A204.1 (cell line): ENCODE measurements at regions not wholly inside any gene's neighbourhood (a gene's known extent, or its start where the extent isn't known, plus 50 kb on each side); places are given as distances from the start of the nearest gene placed in this dataset.
"Not testable (repeated sequence)": the region's sequence is repeated elsewhere in the genome, so short reads cannot be mapped to it uniquely, and the experiment has no call there.

ENCODE experiments used
- FAIRE-seq: peaks from 2 replicates; lab custom pipeline; 2012; peaks lifted over from hg19 to GRCh38; lab: Jason Lieb, UNC

DNA sequence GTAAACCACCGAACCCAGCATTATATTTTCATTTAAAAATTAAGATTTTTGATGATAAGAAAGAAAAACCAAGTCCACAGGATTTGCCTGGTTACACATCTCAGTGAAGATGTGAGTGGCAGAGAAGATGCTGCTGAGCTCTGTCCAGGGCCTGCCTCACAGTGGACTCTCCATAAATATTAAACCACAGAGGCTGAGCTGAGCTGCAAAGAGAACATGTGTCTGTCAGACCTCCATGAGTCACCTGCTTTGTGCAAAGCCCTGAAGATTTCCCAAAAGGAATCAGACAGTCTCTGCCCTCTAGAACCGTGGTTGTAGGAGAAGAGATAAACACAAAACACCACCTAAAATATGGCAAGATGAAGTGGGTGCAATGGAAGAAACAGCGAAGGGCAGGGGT, 127.2 kb upstream of the TSC22D1 start:
- FAIRE-seq: no peak

DNA sequence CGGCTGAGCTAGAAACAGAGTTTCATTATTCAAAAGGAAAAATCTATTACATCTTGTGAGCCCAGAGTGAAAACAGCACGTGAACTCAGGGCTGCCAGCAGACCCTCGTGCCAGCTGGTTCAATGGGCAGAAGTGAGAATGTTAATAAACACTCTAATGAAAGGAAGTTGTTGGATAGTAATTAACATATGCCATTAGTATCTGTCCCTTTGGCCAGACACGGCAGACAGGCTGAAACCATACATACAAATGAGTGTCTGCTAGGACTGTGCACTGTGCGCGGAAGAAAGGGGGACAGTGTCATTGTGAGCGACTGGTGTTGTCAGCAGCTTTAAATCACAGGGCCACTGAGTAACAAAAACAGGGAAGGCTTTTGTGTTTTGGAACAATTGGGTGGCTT, 121.9 kb upstream of the TSC22D1 start:
- FAIRE-seq: no peak

DNA sequence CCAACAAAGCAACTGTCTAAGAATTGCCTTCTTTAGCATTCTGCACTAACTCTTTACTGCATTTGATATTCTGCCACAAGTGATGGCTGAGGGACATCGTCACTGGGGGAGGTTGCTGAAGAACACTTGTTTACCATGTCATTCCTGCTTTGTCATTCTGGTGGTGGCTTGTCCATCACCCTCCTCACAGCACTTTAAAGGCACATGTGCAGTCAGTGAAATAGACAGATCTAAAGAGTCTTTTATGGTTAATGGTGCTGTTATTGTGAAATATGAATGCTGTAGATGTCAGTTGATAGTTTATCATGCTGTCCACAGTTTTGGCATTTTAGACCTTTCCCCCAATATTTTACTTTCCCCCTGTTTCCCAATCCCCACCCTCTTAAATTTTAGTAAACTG, 120.9 kb upstream of the TSC22D1 start:
- no peak for FAIRE-seq

DNA sequence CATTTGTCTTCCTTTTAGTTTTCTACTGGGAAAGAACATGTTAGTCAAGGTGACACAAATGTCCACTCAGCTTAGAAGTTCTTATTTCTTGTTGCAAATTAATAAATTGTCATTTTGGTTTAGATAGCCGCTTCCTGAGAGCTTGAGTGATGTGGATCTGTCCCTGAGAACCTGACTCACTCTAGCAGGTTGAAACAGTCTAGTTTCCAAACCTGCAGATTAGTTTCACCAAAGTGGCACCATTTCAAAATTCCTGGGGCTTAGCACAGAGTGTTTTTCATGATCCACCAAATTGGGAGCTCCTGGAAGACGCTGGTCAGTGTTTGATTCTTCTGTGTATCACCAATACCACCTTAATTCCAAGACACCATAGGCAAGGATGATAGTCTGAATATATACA, 119.4 kb upstream of the TSC22D1 start:
- no peak for FAIRE-seq

DNA sequence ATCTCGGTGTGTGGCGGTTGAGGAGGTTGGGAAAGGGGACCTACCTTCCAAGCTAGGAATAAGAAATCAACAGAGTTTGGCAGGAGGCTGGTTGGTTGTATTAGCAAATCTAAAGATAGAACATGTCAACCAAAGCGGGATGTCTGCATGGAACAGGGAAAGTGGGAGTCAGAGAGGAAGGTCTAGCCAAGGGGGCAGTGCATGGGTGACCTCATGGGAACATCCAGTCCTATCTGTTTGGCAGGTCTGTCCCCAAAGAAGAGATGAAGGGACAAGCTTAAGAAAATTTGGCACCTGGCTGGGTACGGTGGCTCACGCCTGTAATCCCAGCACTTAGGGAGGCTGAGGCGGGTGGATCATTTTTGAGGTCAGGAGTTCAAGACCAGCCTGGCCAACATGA, 118.7 kb upstream of the TSC22D1 start:
- FAIRE-seq: no peak

DNA sequence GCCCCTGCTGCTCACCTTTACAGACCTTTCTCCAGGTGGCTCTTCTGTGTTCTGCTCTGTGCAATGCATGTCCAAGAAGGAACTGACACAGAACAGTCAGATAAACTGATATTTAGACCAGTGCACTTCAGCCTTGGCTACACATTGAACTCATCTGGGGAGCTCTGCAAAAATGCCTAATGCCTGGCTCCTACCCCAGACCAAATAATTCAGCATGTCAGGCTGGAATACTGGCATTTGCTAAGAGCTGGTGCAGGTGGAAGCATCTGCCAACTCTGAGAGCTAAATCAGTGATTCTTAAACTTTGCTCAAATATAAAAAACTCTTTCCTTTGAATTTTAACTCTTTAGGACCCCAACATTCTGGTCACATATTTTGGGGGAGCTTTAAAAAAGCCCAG, 118.2 kb upstream of the TSC22D1 start:
- no peak for FAIRE-seq

DNA sequence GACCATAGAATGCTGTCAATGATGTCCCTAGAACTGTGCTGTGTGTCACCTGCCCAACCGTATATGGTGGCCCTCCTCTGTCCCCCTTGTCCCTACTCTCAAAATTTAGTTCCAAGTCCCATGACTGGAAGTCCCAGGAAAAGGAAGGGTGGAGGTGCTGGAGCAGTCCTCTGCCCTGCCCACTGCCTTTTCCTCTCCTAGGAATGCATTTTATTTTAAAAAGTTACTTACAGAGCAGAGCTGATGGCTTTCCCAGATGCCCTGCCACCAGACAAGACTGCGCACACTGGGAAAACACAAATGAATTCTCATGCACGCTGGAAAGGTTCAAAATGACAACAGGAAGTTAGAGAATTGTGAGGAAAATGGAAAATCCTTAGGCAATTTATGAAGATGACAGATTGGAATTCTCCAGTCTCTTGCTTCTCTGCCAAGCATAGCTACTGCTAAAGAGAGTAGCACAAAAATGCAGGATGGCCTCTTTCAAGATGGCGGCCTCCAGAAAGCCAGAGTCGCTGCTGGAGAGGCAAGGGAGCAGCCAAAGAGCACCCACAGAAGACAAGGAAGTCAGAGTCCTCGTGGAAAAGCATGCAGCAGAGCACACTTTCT, 117.1 kb upstream of the TSC22D1 start:
- FAIRE-seq: no peak

DNA sequence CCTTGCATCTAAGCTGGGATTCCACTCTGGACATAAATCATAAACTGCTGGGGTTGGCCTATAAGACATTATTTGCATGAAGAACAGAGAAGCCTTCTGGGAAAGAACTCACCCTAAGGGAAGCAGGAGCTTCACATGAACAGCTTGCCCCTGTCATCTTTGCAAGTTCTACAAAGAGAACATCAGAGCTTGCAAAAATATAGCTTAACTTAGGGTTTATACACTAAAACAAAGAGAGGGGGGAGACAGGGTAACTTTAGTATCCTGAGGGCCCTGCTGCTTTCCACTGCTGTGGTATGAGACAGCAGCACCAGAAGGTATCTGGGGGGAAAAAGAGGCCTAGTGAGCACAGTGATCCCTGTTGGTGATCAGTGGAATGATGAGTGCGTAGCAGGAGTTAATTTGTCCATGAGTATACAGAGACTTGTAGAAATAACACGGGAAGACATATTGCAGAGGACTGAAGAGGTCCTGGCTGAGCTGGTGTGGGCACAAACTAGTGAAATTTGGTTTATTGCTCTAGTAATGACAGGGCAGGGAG, 116.1 kb upstream of the TSC22D1 start:
- no peak for FAIRE-seq

DNA sequence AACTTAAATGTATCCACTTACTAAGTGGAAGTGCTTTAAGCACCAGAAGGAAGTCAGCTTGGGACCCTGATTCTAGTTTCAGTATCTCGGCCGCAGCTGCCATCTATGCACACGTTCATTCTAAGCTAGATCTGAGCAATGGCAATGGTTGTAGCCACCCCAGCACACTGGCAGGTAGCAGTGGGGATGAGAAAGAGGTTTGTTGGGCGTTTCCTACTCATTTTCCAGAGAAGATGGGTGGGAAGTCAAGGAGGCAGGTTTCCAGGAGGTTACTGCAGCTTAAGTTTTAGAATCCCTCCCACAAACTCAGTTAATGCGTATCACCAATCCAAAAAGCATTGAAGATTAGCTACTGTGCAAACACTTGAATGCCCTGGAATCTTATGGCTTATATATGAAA, 114.2 kb upstream of the TSC22D1 start:
- FAIRE-seq: no peak

DNA sequence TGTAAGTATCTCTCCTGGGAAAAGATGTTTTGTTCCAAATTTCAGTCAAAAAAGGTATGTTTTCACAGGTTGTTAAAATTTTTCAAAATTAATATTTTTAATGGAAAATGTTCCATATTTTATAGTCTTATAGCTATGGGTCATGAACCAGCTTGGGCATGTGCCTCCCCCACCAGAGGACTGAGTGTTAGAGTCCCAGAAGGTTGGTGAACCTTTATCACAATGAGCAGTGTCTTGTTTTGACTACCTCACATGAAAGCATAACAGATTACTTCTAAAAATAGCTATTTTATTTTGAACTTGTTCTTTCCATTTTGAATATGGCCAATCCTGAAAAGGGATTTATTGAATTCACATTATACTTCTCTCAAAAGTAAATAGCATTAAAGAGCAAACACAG, 112.5 kb upstream of the TSC22D1 start:
- FAIRE-seq: no peak

DNA sequence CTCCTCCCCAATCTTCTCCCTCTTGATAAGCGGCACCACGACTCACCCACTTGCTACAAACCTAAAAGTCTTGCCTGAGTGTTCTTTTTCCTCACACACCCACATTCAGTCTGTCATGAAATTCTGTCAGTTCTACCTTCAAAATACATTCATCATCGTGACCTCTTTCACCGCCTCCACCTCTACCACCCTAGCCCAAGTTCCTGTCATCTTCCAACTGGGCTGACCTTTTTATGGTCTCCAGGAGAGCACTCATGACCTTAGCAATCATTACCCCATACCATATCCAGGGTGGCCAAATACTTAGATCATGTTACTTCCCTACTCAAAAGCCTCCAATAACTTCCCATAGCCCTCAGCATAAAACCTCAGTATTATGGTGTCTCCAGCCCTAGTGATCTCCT, 110.4 kb upstream of the TSC22D1 start:
- no peak for FAIRE-seq

DNA sequence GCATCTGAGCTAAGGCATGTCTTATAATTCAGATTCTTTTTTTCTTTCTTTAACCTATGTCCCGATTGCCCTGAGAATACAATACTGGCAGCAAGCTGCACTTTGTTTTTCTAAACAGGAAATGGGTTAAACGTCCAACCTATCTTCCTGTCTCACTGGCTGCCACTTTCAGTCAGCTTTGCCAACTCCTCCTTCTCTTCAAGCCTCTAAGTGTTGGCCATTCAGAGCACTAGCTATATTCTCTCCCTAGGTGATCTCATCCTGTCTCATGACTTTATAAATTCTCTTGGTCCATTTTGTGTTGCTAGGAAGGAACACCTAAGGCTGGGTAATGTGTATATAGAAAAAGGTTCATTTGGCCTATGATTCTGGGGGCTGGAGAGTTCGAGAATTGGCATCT, 109.5 kb upstream of the TSC22D1 start:
- FAIRE-seq: no peak

DNA sequence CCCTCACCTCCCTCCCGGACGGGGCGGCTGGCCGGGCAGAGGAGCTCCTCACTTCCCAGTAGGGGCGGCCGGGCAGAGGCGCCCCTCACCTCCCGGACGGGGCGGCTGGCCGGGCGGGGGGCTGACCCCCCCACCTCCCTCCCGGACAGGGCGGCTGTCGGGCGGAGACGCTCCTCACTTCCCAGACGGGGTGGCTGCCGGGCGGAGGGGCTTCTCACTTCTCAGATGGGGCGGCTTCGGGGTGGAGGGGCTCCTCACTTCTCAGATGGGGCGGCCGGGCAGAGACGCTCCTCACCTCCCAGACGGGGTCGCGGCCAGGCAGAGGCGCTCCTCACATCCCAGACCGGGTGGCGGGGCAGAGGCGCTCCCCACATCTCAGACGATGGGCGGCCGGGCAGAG, 106.3 kb upstream of the TSC22D1 start:
- not testable (repeated sequence) for FAIRE-seq

DNA sequence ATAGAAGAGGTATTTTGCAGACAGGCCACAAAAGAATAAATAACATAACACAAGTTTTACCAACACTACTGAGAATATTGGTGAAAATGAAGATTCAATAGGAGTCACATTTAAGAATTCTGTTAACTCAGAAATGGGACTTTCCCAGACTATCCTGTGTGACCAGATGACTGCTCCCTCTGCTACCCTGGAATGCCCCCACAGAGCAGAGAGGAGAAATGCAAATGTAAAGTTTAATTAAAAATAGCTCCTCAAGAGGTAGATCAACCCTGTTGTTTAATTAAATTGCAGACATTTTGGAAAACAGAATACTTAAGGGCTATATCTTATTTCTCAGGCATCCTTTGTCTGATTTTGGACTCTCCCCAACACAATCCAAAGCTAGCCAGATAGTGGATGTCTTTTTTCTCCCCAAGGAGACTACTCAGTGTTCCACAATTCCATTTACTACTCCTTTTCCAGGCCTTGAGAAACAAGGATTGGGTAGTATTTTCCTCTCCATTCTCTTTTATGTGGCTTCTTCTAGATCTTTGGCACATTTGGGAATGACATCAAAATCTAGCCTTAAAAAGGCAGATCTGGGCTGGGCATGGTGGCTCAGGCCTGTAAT, 104.7 kb upstream of the TSC22D1 start:
- FAIRE-seq: no peak

DNA sequence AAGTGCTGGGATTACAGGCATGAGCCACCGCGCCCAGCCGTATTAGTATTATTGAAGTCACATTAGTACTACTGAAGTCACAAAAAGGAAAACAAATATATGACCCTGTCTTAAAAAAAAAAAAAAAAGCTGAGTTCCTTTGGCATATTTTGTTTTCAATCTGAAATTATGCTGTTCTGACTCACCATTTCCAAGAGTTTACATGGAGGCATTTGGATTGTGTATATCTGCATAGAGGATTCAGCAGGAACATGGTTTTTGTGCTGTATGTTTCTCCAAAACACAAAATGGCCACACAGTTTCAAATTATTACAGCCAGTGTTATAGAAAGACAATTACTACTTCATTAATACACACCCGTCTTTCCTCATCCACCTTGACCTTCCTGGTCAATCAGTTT, 103.5 kb upstream of the TSC22D1 start:
- no peak for FAIRE-seq

DNA sequence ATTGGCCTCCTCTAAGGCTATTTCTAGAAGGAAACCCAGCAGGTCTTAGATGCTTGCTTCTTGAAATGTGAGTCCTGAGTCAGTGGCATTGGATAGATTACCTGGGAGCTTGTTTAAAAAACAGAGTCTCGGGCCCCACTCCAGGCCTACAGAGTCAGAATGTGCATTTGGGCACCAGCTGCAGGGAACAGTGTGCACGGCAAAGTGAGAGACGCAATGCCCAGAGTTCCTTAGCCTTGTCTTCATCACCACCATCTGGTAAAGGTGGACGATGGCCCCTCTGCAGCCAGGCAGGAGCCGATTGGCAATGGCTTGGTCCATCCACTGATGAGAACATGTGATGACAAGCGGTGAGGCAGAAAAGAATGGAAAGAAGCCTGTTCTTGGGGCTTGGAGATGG, 102.1 kb upstream of the TSC22D1 start:
- no peak for FAIRE-seq

DNA sequence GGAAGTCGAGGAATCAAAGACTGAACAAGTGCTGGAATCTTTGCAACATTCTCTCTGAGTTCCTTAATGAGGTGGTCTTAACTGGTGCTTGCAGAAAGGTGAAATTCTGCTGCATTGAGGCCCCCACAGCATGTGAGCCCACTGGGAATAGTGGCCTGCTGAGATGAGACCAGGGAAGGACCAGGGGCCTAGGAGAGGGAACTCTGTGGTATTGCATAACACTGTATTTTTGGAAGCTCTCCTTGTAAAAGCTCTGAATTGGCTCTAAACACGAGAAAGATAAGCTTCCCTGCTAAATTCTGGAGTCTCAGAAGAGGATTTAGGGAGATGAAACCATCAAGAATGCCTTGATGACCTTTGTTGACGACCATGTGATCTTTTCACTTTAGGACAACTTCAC, 100.4 kb upstream of the TSC22D1 start:
- no peak for FAIRE-seq

DNA sequence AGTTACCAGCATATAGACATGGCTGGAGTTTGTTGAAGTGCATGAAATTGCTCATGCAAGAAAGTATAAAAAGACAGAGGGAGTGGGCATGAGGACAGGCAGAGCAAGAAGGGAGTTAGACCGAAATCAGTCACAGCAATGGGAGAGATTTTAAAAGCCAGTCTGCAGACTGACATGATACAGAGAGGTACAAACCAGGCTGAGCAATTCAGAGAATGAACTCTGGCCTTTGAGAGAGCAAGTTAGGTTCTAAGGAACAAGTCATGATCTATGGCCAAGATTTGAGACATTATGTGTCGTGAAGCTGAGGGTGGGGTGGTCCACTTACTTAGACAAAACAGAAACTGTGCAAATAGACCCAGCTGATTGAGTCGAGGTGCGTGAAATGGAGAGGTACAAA, 93.4 kb upstream of the TSC22D1 start:
- FAIRE-seq: no peak

DNA sequence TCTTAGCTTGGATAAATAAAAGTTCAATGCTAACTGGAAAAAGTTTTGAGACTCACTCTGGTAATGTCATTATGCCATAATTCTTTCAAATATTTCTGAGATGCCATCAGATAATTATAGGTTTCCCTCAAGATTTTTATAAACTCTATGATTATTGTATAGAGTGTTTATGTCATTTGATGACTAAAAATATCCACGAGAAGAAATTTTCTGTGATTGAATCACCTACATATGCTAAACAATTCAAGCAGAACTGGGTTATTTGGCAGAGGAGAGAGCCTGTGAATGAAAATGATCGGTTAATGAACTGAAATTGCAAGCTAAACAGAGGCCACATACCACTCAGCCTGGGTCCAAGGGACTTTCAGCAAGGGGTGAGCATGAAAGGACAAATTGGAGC, 92.6 kb upstream of the TSC22D1 start:
- no peak for FAIRE-seq

DNA sequence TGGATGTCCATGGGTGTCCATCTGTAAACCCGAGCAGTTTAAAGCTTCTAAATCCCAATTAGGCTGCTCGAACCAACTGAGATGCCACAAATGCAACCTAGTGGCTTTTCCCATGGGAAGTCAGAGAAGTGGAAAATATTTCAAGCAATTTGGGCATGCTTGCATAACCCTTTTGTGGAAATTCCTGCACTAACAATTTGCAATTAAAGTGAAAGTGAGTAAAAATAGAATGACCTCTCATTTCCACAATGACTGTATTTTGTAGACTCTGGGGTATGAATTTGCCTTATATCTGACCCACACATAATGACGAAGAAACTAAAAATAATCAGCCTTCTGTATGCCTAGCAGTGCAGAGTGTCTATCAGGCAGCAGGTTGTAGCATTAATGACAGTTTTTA, 91.8 kb upstream of the TSC22D1 start:
- no peak for FAIRE-seq

DNA sequence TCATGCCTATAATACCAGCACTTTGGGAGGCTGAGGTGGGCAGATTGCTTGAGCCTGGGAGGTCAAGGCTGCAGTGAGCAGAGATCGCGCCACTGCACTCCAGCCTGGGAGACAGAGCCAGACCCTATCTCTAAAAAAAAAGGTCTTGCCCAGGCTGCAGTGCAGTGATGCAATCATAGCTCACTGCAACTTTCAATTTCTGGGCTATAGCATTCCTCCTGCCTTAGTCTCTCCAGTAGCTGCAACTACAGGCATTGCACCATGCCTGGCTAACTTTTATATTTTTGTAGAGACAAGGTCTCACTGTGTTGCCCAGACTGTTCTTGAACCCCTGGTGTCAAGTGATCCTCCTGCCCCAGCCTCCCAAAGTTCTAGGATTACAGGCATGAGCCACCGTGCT, 90.4 kb upstream of the TSC22D1 start:
- FAIRE-seq: not testable (repeated sequence)

DNA sequence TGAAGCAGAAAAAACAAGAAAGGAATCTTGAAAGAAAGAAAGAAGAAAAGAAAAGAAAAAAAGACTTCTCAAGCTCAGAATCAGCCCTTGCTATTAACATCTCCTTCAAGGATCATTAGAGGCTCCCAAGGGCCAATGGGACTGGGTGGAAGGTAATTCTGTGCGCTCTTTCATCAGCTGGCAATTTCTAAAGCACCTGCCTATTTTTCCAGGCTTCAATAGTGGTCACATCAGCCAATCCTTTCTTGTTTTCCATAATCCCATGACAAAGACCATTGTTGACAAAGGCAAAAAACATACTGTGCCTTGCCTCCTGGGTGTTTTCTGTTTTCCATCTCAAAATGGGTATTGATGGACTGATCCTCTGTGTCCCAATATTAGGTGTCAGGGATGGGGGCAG, 88.2 kb upstream of the TSC22D1 start:
- FAIRE-seq: no peak

DNA sequence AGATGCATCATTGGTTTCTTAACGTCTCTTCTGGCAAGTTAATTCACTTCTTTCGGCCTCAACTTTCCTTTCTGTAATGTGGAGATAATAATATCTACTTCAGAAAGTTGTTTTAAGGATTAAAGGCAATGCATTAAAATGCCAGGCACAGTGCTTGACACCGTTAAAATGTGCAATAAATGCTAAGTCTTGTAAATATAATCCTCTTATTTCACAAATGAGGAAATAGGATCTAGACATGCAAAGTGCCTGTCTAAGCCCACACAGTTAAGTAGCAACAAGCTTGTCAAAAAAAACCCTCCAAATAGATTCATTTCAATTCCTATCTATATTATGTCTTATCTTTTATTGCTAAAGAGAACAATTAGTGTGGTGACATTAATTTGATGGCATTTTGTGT, 86.4 kb upstream of the TSC22D1 start:
- no peak for FAIRE-seq

DNA sequence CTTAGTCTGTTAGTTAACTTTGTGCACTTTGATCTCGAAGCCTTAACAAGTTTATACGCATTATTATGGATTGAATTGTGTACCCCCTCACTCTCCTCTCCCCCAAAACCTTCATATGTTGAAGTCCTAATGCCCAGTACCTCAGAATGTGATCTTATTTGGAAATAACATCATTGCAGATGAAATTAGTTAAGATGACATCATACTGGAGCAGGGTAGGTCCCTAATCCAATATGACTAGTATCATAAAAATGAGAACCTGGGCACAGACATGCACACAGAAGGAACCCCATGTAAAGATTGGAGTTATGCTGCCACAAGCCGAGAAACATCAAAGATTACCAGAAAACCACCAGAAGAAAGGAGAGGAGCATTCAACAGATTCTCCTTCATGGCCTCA, 85.8 kb upstream of the TSC22D1 start:
- FAIRE-seq: no peak

DNA sequence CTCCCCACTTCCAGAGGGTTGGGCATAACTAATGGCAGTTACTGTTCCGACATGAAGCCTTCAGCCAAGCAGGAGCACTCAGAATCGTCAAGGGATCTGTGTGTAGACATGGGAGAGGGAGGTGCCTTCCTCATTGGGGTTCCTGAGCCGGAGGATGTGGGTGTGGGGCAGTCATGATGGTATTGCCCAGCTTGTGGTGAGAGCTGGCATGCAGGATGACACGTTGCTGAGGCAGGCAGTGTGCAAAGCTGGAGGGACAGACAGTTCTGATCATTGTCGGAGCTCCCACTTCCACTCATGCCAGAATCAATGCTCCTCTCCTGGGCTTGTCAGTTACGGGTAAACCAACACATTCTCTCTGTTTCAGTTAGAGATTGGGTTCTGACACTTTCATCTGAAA, 83.9 kb upstream of the TSC22D1 start:
- no peak for FAIRE-seq
